ENCODE measurements at regions not wholly inside any gene's neighbourhood (a gene's known extent, or its start where the extent isn't known, plus 50 kb on each side); places are given as distances from the start of the nearest gene placed in this dataset.

- TF ChIP-seq SIN3A (conservative IDR thresholded peaks at IDR 0.05 in 1 of 2, IDR thresholded peaks at IDR 0.05 in 1 of 2; ENCODE audit: low read depth in 1 of 2, low read length in 2 of 2) (no peak), EZH2 (IDR thresholded peaks at IDR 0.05; ENCODE audit: low read depth, low read length, severe bottlenecking) (no peak), CTCF (IDR thresholded peaks at IDR 0.05; ENCODE audit: control extremely low read depth in 1 of 3, insufficient read depth in 1 of 3, low read depth in 1 of 3, low read length in 3 of 3) (no peak), PHF8 (conservative IDR thresholded peaks at IDR 0.05; ENCODE audit: low read depth, low read length) (no peak), RAD21 (IDR thresholded peaks at IDR 0.05 in 1 of 2, conservative IDR thresholded peaks at IDR 0.05 in 1 of 2; ENCODE audit: low read depth in 2 of 2, low read length in 2 of 2) (no peak), POLR2A (IDR thresholded peaks at IDR 0.05; ENCODE audit: control extremely low read depth in 1 of 2, low read depth in 2 of 2, low read length in 2 of 2) (no peak), NRF1 (IDR thresholded peaks at IDR 0.05; ENCODE audit: low read depth, low read length) (no peak), BCL11A (IDR thresholded peaks at IDR 0.05; ENCODE audit: low read depth in 2 of 2, low read length in 2 of 2) (no peak), EP300 (IDR thresholded peaks at IDR 0.05; ENCODE audit: borderline replicate concordance in 1 of 2, low read depth in 2 of 2, low read length in 2 of 2) (no peak), HDAC2 (IDR thresholded peaks at IDR 0.05; ENCODE audit: borderline replicate concordance in 1 of 2, low read depth in 2 of 2, low read length in 2 of 2) (no peak), CREB1 (IDR thresholded peaks at IDR 0.05) (no peak), JUND (IDR thresholded peaks at IDR 0.05; ENCODE audit: low read length) (no peak), TEAD4 (IDR thresholded peaks at IDR 0.05; ENCODE audit: low read depth, low read length) (no peak)
Observed at GRCh38 chr3:177608443-177608842, 411.2 kb upstream of the TBL1XR1 start.
